Left ventricle myocardium inferior (tissue), 1 donor: ENCODE measurements at regions not wholly inside any gene's neighbourhood (a gene's known extent, or its start where the extent isn't known, plus 50 kb on each side); places are given as distances from the start of the nearest gene placed in this dataset.

Experiments
- DNase-seq: peaks from one replicate; pipeline ENCODE4 v3.0.0-alpha.2; 2020
- H3K27ac ChIP-seq: fragments of 200-600 bp; replicated peaks from 2 replicates; pipeline ENCODE4 v1.8.0; 2021
- H3K27me3 ChIP-seq: fragments of 200-600 bp; 2 replicates; pipeline ENCODE4 v1.8.0; 2021; ENCODE audit warnings: low read depth
- H3K36me3 ChIP-seq: fragments of 200-600 bp; 2 replicates; pipeline ENCODE4 v1.8.0; 2021
- H3K4me1 ChIP-seq: fragments of 200-600 bp; 2 replicates; pipeline ENCODE4 v1.8.0; 2021
- H3K4me3 ChIP-seq: fragments of 200-600 bp; 2 replicates; pipeline ENCODE4 v1.8.0; 2021; ENCODE audit warnings: mild to moderate bottlenecking, moderate library complexity
- H3K9me3 ChIP-seq: fragments of 200-600 bp; replicated peaks from 2 replicates; pipeline ENCODE4 v1.8.0; 2021
- CTCF ChIP-seq: fragments of 200-600 bp; IDR thresholded peaks from 2 replicates; pipeline ENCODE4 v1.8.0; 2021; ENCODE audit warnings: antibody characterized with exemption, mild to moderate bottlenecking, borderline replicate concordance
- intact Hi-C: fragments of 100-400 bp; cut with micrococcal nuclease; formaldehyde crosslinking; loops from one replicate; pipeline ENCODE4 v1.11.0; 2022
- donor health status: DM: no; HTN: yes; CAD: no; lungs with severe emphysema.

GRCh38 chr3:104669083-104669482 lies 697.6 kb upstream of the ALCAM start:
- Histone ChIP-seq H3K36me3 (no peaks in the 10 kb centered on the region), H3K4me3 (no peak overlapping the region), H3K9me3 (no peaks in the 10 kb centered on the region), H3K27me3 (no peaks in the 10 kb centered on the region), H3K4me1 (no peaks in the 10 kb centered on the region), H3K27ac (no peak overlapping the region)
- intact Hi-C loops, result no loop called here
- no peak for TF ChIP-seq CTCF
- DNase-seq, result no peak

- Histone ChIP-seq H3K27me3 (no peaks in the 10 kb centered on the region), H3K9me3 (peaks cover 12% of the 10 kb centered on the region), H3K36me3 (no peaks in the 10 kb centered on the region), H3K4me1 (no peaks in the 10 kb centered on the region), H3K27ac (no peak overlapping the region), H3K4me3 (no peak overlapping the region)
- no peak for DNase-seq
- intact Hi-C loops, result no loop called here
- no peak for TF ChIP-seq CTCF
Measured at GRCh38 chr3:104672331-104672730, 694.4 kb upstream of the ALCAM start.

- Histone ChIP-seq H3K4me3 (no peak overlapping the region), H3K27ac (no peak overlapping the region), H3K9me3 (peaks cover 12% of the 10 kb centered on the region), H3K4me1 (no peaks in the 10 kb centered on the region), H3K27me3 (no peaks in the 10 kb centered on the region), H3K36me3 (no peaks in the 10 kb centered on the region)
- intact Hi-C loops, result no loop called here
- TF ChIP-seq CTCF, result no peak
- DNase-seq, result no peak
Measured at GRCh38 chr3:104673981-104674380, 692.7 kb upstream of the ALCAM start.

GRCh38 chr3:104676241-104676640 lies 690.5 kb upstream of the ALCAM start:
- intact Hi-C loops, result no loop called here
- Histone ChIP-seq H3K4me1 (no peaks in the 10 kb centered on the region), H3K4me3 (no peak overlapping the region), H3K9me3 (peaks cover 12% of the 10 kb centered on the region), H3K27ac (no peak overlapping the region), H3K27me3 (no peaks in the 10 kb centered on the region), H3K36me3 (no peaks in the 10 kb centered on the region)
- DNase-seq, result no peak
- TF ChIP-seq CTCF, result no peak

- TF ChIP-seq CTCF, result no peak
Measured at GRCh38 chr3:104677932-104678331, 688.8 kb upstream of the ALCAM start.

GRCh38 chr3:104685492-104685891 lies 681.2 kb upstream of the ALCAM start:
- Histone ChIP-seq H3K9me3 (peaks cover 42% of the 10 kb centered on the region), H3K4me3 (no peak overlapping the region), H3K4me1 (no peaks in the 10 kb centered on the region), H3K27ac (no peak overlapping the region), H3K27me3 (no peaks in the 10 kb centered on the region), H3K36me3 (no peaks in the 10 kb centered on the region)
- TF ChIP-seq CTCF, result no peak
- DNase-seq, result no peak
- intact Hi-C loops, result no loop called here

More at GRCh38 chr3:104677932-104678331, 688.8 kb upstream of the ALCAM start:
- Histone ChIP-seq H3K36me3 (no peaks in the 10 kb centered on the region), H3K4me3 (no peak overlapping the region), H3K27ac (no peak overlapping the region), H3K9me3 (peaks cover 12% of the 10 kb centered on the region), H3K27me3 (no peaks in the 10 kb centered on the region), H3K4me1 (no peaks in the 10 kb centered on the region)
- no peak for DNase-seq
- intact Hi-C loops, result no loop called here
